B cell (primary cell): ENCODE measurements at regions not wholly inside any gene's neighbourhood (a gene's known extent, or its start where the extent isn't known, plus 50 kb on each side); places are given as distances from the start of the nearest gene placed in this dataset.

ENCODE experiments used
- ATAC-seq: fragments of 200-7000 bp; cut with Tn5 transposase; one replicate; pipeline ENCODE4 v1.10.0; 2021; ENCODE audit warnings: low read depth, mild to moderate bottlenecking, moderate number of reproducible peaks, moderate library complexity
- CTCF ChIA-PET: fragments of 350-600 bp; sonication (Branson Sonifier 250); formaldehyde crosslinking; loops from one replicate; lab custom pipeline; 2021; ENCODE audit warnings: antibody characterized with exemption, inconsistent platforms; lab: Charles Lee
- POLR2A ChIA-PET: fragments of 350-600 bp; sonication (Branson Sonifier 250); formaldehyde crosslinking; loops from one replicate; lab custom pipeline; 2021; ENCODE audit warnings: antibody characterized with exemption; lab: Charles Lee
- DNase-seq: peaks from one replicate; pipeline ENCODE4 v3.0.0; 2013
- H2AFZ ChIP-seq: 2 replicates; pipeline ENCODE4 v1.6.1; 2012; ENCODE audit warnings: mild to moderate bottlenecking, low read depth, low read length; ENCODE audit not compliant: insufficient read depth, poor library complexity, severe bottlenecking
- H3K27ac ChIP-seq, 2 donors: 1 replicate in 1 of 2; 2 replicates in 1 of 2; pipeline ENCODE4 v1.5.1; 2012 to 2013; ENCODE audit warnings: low read length in 2 of 2, mild to moderate bottlenecking in 2 of 2, moderate library complexity in 1 of 2
- H3K27me3 ChIP-seq, 4 experiments: fragments of 200-600 bp in 1 of 4; sonication (generic) in 1 of 4; replicated peaks in 1 of 4; 1 replicate in 2 of 4; 2 replicates in 2 of 4; pipeline versions ENCODE4 v1.6.1 to v1.7.0; 2013 to 2016; ENCODE audit warnings: low read length in 3 of 4, mild to moderate bottlenecking in 2 of 4, mixed read lengths in 1 of 4, moderate library complexity in 1 of 4; ENCODE audit not compliant: insufficient read depth in 4 of 4, control insufficient read depth in 3 of 4; ENCODE audit errors: control extremely low read depth in 1 of 4
- H3K36me3 ChIP-seq, 2 experiments: replicated peaks in 1 of 2; 1 replicate in 1 of 2; 2 replicates in 1 of 2; pipeline versions ENCODE4 v1.6.1 to v1.7.1; 2013; ENCODE audit warnings: low read length in 1 of 2; ENCODE audit not compliant: insufficient read depth in 2 of 2, control insufficient read depth in 1 of 2; ENCODE audit errors: control extremely low read depth in 1 of 2, extremely low read depth in 1 of 2
- H3K4me1 ChIP-seq, 2 donors: fragments of 200-600 bp in 1 of 2; sonication (generic) in 1 of 2; 1 replicate in 1 of 2; 2 replicates in 1 of 2; pipeline versions ENCODE4 v1.5.1 to v1.6.1; 2013 to 2017; ENCODE audit warnings: low read length in 2 of 2; ENCODE audit not compliant: control insufficient read depth in 2 of 2, insufficient read depth in 2 of 2
- H3K4me2 ChIP-seq: replicated peaks from 2 replicates; pipeline ENCODE3; 2012; ENCODE audit warnings: mild to moderate bottlenecking, low read depth, low read length; ENCODE audit not compliant: poor library complexity, severe bottlenecking
- H3K4me3 ChIP-seq, 5 experiments: fragments of 200-600 bp in 1 of 5; sonication (generic) in 1 of 5; 1 replicate in 3 of 5; 2 replicates in 2 of 5; pipeline versions ENCODE4 v1.5.1 to v1.7.0; 2011 to 2016; ENCODE audit warnings: low read length in 4 of 5, mild to moderate bottlenecking in 4 of 5, low read depth in 2 of 5, control low read depth in 1 of 5, moderate library complexity in 1 of 5; ENCODE audit not compliant: insufficient read depth in 1 of 5; ENCODE audit errors: control extremely low read depth in 1 of 5, extremely low read depth in 1 of 5
- H3K79me2 ChIP-seq: fragments of 200-600 bp; sonication (generic); one replicate; pipeline ENCODE4 v1.6.0; 2016; ENCODE audit warnings: low read length; ENCODE audit not compliant: control insufficient read depth, insufficient read depth
- H3K9ac ChIP-seq: fragments of 200-600 bp; sonication (generic); 2 replicates; pipeline ENCODE4 v1.6.1; 2017; ENCODE audit warnings: mild to moderate bottlenecking, low read length, moderate library complexity
- H3K9me3 ChIP-seq, 3 donors: one replicate each; pipeline versions ENCODE4 v1.6.1 to v1.7.1; 2013; ENCODE audit warnings: low read length in 2 of 3; ENCODE audit not compliant: control insufficient read depth in 2 of 3, insufficient read depth in 1 of 3; ENCODE audit errors: control extremely low read depth in 1 of 3
- H4K20me1 ChIP-seq: 2 replicates; pipeline ENCODE4 v1.6.0; 2012; ENCODE audit warnings: mild to moderate bottlenecking, low read length; ENCODE audit not compliant: insufficient read depth, control insufficient read depth, poor library complexity, severe bottlenecking
- H3K27ac Mint-ChIP-seq: one replicate; pipeline ENCODE4 v1.8.0; 2021; ENCODE audit warnings: mixed read lengths
- H3K27me3 Mint-ChIP-seq: one replicate; pipeline ENCODE4 v1.8.0; 2021; ENCODE audit warnings: mixed read lengths
- H3K4me1 Mint-ChIP-seq: one replicate; pipeline ENCODE4 v1.8.0; 2021; ENCODE audit warnings: mixed read lengths
- H3K4me3 Mint-ChIP-seq: one replicate; pipeline ENCODE4 v1.8.0; 2021; ENCODE audit warnings: mixed read lengths
- H3K9me3 Mint-ChIP-seq: one replicate; pipeline ENCODE4 v1.8.0; 2022; ENCODE audit warnings: mixed read lengths; ENCODE audit not compliant: insufficient read depth
- CTCF ChIP-seq: fragments of 200-600 bp; IDR thresholded peaks from one replicate; pipeline ENCODE4 v1.8.0; 2022; ENCODE audit warnings: antibody characterized with exemption, mild to moderate bottlenecking
- EZH2 ChIP-seq: IDR thresholded peaks from 2 replicates; pipeline ENCODE4 v1.6.1; 2012; ENCODE audit warnings: borderline replicate concordance, low read depth, mild to moderate bottlenecking, moderate library complexity, low read length; ENCODE audit not compliant: insufficient read depth, poor library complexity, severe bottlenecking
- WGBS: methylation state at CpG from one replicate; pipeline ENCODE4 v1.1.5; 2013; ENCODE audit warnings: missing lambda C conversion rate; ENCODE audit not compliant: insufficient coverage; 5-methylcytosine and 5-hydroxymethylcytosine counted together
- intact Hi-C: fragments of 100-400 bp; cut with micrococcal nuclease; formaldehyde crosslinking; loops from one replicate; pipeline ENCODE4 v1.10.0; 2022

DNA sequence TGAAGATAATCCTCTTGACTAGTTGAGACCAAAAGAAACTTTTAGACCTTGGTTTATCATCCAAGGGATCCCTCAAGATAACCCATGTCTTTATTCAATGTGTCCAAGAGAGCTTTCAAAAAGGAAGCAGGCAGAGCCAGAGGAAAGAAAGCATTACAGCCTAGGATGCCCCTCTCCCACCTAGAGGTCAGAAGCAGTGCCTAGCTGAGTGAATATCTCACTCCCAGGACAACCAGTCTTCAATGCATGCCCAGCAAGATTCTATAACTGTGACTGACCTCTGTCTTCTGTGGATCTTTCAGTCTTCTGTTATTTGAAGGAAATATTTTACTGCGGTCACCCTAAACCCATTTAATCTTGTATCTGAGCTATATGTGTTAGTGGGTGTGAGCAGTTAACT, 537.2 kb upstream of the CPEB2 start:
- no peak overlapping the region for H3K4me3 Mint-ChIP-seq
- ChIA-PET CTCF (interaction anchor here (0.6 kb wide), 1 partner anchor 27 kb away, joined by 6 read pairs; no protein-coding TSS in a partner anchor), POLR2A (no interaction called here)
- Histone ChIP-seq H3K79me2 (no peaks in the 10 kb centered on the region), H2AFZ (no peak overlapping the region), H4K20me1 (no peaks in the 10 kb centered on the region), H3K9me3 (peaks cover 0 to 1% (median 0%) of the 10 kb centered on the region in 3 donors), H3K36me3 (no peaks in the 10 kb centered on the region), H3K4me2 (no peak overlapping the region), H3K9ac (no peak overlapping the region), H3K27me3 (no peaks in the 10 kb centered on the region), H3K4me3 (no peak overlapping the region), H3K4me1 (no peaks in the 10 kb centered on the region), H3K27ac (no peak overlapping the region)
- ATAC-seq (no peak), DNase-seq (no peak)
- H3K4me1 Mint-ChIP-seq, result no peaks in the 10 kb centered on the region
- no peaks in the 10 kb centered on the region for H3K27me3 Mint-ChIP-seq
- intact Hi-C loops, result no loop called here
- no CpG with 5 or more reads among the region's 1 CpG for WGBS
- TF ChIP-seq CTCF, result no peak
- no peak for TF ChIP-seq EZH2
- no peak overlapping the region for H3K27ac Mint-ChIP-seq
- no peaks in the 10 kb centered on the region for H3K9me3 Mint-ChIP-seq

DNA sequence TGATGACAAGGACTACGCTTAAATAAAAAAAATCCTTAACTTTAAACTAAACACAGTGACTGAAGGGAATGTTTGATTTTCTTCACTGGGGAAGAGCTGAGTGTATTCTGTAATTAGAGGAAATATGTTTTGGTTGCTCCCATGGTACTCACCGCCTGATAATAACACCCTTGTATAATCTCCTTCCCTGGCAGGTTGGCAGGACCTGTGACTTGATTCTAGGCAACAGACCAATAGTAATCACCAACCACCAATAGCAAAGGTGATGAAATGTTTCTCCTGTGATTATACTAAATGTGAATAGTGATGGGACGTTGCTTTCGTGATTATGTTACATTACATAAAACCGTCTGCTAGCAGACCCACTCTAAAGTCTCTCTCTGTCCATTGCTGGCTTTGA, 536.8 kb upstream of the CPEB2 start:
- CTCF ChIA-PET, result interaction anchor here (0.6 kb wide), 1 partner anchor 27 kb away, joined by 6 read pairs; no protein-coding TSS in a partner anchor
- ATAC-seq, result no peak

More for the DNA sequence above, 536.8 kb upstream of the CPEB2 start:
- no peaks in the 10 kb centered on the region for H3K27me3 Mint-ChIP-seq
- Histone ChIP-seq H3K27ac (no peak overlapping the region), H3K4me1 (no peaks in the 10 kb centered on the region), H3K4me3 (no peak overlapping the region), H3K79me2 (no peaks in the 10 kb centered on the region), H2AFZ (no peak overlapping the region), H4K20me1 (no peaks in the 10 kb centered on the region), H3K9ac (no peak overlapping the region), H3K27me3 (no peaks in the 10 kb centered on the region), H3K36me3 (no peaks in the 10 kb centered on the region), H3K4me2 (no peak overlapping the region), H3K9me3 (peaks cover 0 to 1% (median 0%) of the 10 kb centered on the region in 3 donors)
- H3K9me3 Mint-ChIP-seq, result no peaks in the 10 kb centered on the region
- H3K27ac Mint-ChIP-seq, result no peak overlapping the region
- TF ChIP-seq EZH2, result no peak
- TF ChIP-seq CTCF, result no peak
- no peak overlapping the region for H3K4me3 Mint-ChIP-seq
- no peak for DNase-seq
- intact Hi-C loops, result no loop called here
- WGBS, result no CpG with 5 or more reads among the region's 5 CpGs
- POLR2A ChIA-PET, result no interaction called here
- H3K4me1 Mint-ChIP-seq, result no peaks in the 10 kb centered on the region
